Endothelial cell of umbilical vein (primary cell): ENCODE measurements at regions not wholly inside any gene's neighbourhood (a gene's known extent, or its start where the extent isn't known, plus 50 kb on each side); places are given as distances from the start of the nearest gene placed in this dataset.

Experiments used
- BruUV-seq: library from RNA; stranded (reverse); fragments of 400-500 nt; replicated peaks from 2 replicates; lab custom pipeline; 2021; lab: Mats Ljungman, UMichigan
- CTCF ChIA-PET: fragments of 300-600, 350-600 bp; sonication (Branson Sonifier 250); formaldehyde crosslinking; loops from one replicate; lab custom pipeline; 2021; ENCODE audit warnings: antibody characterized with exemption, inconsistent platforms; lab: Charles Lee
- POLR2A ChIA-PET: fragments of 300-600, 350-600 bp; sonication (Branson Sonifier 250); formaldehyde crosslinking; loops from one replicate; lab custom pipeline; 2021; ENCODE audit warnings: antibody characterized with exemption, inconsistent platforms; lab: Charles Lee
- DNase-seq: peaks from one replicate; pipeline ENCODE4 v3.0.0-alpha.2; 2011; ENCODE audit warnings: low read depth, low spot score
- FAIRE-seq: peaks from 2 replicates; lab custom pipeline; 2011; peaks lifted over from hg19 to GRCh38; lab: Jason Lieb, UNC
- H2AFZ ChIP-seq: 2 replicates; pipeline ENCODE4 v1.6.0; 2012; ENCODE audit warnings: low read depth, low read length, control low read depth, inconsistent platforms
- H3K27ac ChIP-seq: 2 replicates; pipeline ENCODE4 v1.5.1; 2011; ENCODE audit warnings: low read depth, mild to moderate bottlenecking, control low read depth, low read length, moderate library complexity; ENCODE audit not compliant: insufficient read depth
- H3K27me3 ChIP-seq, 2 experiments: 2 replicates each; pipeline versions ENCODE4 v1.6.0 to v1.6.1; 2011; ENCODE audit warnings: low read length in 2 of 2, mixed read lengths in 1 of 2; ENCODE audit not compliant: control insufficient read depth in 2 of 2, insufficient read depth in 2 of 2
- H3K36me3 ChIP-seq, 2 experiments: 2 replicates in 1 of 2; 3 replicates in 1 of 2; pipeline ENCODE4 v1.5.1; 2011; ENCODE audit warnings: low read length in 2 of 2, mild to moderate bottlenecking in 1 of 2, moderate library complexity in 1 of 2; ENCODE audit not compliant: control insufficient read depth in 2 of 2, insufficient read depth in 2 of 2; ENCODE audit errors: extremely low read depth in 1 of 2
- H3K4me1 ChIP-seq: 3 replicates; pipeline ENCODE4 v1.5.1; 2011; ENCODE audit warnings: mild to moderate bottlenecking, low read length; ENCODE audit not compliant: control insufficient read depth, insufficient read depth; ENCODE audit errors: extremely low read depth
- H3K4me2 ChIP-seq: 2 replicates; pipeline ENCODE4 v1.6.1; 2011; ENCODE audit warnings: low read length, control low read depth, mixed read lengths; ENCODE audit not compliant: insufficient read depth
- H3K4me3 ChIP-seq, 3 experiments: fragments of 200-600 bp in 1 of 3; sonication (generic), shearing (Covaris generic) in 1 of 3; replicated peaks in 1 of 3; 2 replicates each; pipeline ENCODE4 v1.5.1; 2011 to 2016; ENCODE audit warnings: control low read depth in 3 of 3, low read length in 3 of 3, mild to moderate bottlenecking in 2 of 3, inconsistent platforms in 1 of 3, low read depth in 1 of 3, moderate library complexity in 1 of 3; ENCODE audit not compliant: insufficient read depth in 1 of 3
- H3K79me2 ChIP-seq: 2 replicates; pipeline ENCODE4 v1.6.0; 2012; ENCODE audit warnings: low read length, inconsistent platforms; ENCODE audit not compliant: control insufficient read depth, insufficient read depth
- H3K9ac ChIP-seq: replicated peaks from 2 replicates; pipeline ENCODE3; 2011; ENCODE audit warnings: low read length, control low read depth; ENCODE audit not compliant: insufficient read depth; ENCODE audit errors: extremely low read depth
- H3K9me1 ChIP-seq: replicated peaks from 3 replicates; pipeline ENCODE4 v1.6.0; 2011; ENCODE audit warnings: mild to moderate bottlenecking, low read length; ENCODE audit not compliant: control insufficient read depth, insufficient read depth; ENCODE audit errors: extremely low read depth
- H3K9me3 ChIP-seq: replicated peaks from 2 replicates; pipeline ENCODE4 v1.5.1; 2012; ENCODE audit warnings: low read length, inconsistent platforms; ENCODE audit not compliant: control insufficient read depth, insufficient read depth
- H4K20me1 ChIP-seq: replicated peaks from 2 replicates; pipeline ENCODE3; 2011; ENCODE audit warnings: mild to moderate bottlenecking, low read length; ENCODE audit not compliant: control insufficient read depth, insufficient read depth; ENCODE audit errors: extremely low read depth
- EZH2 ChIP-seq: IDR thresholded peaks from 2 replicates; pipeline ENCODE4 v1.6.1; 2012; ENCODE audit warnings: borderline replicate concordance, low read depth, mild to moderate bottlenecking, moderate library complexity, low read length, inconsistent platforms; ENCODE audit not compliant: severe bottlenecking
- FOS ChIP-seq: IDR thresholded peaks from 2 replicates; pipeline ENCODE4 v1.6.1; 2011; ENCODE audit warnings: mild to moderate bottlenecking, low read length, moderate library complexity, borderline replicate concordance; ENCODE audit not compliant: insufficient read depth
- GATA2 ChIP-seq: IDR thresholded peaks from 2 replicates; pipeline ENCODE4 v1.7.0; 2011; ENCODE audit warnings: low read depth, mild to moderate bottlenecking, moderate library complexity, mixed read lengths, low read length; ENCODE audit not compliant: insufficient read length, insufficient read depth
- JUN ChIP-seq: IDR thresholded peaks from 2 replicates; pipeline ENCODE4 v1.6.1; 2011; ENCODE audit warnings: borderline replicate concordance, low read depth; ENCODE audit not compliant: insufficient read length, insufficient read depth
- MYC ChIP-seq: IDR thresholded peaks from one replicate; pipeline ENCODE4 v1.6.1; 2011; ENCODE audit warnings: mild to moderate bottlenecking, low read depth, low read length
- POLR2A ChIP-seq: IDR thresholded peaks from 2 replicates; pipeline ENCODE4 v1.6.1; 2012; ENCODE audit warnings: low read depth, mild to moderate bottlenecking, control low read depth, low read length
- dilution Hi-C: fragments of 300-500 bp; cut with MboI; formaldehyde crosslinking; loops from one replicate; pipeline ENCODE4 v1.15.0; 2019; ENCODE audit warnings: low sequenced_read_pairs; ENCODE audit not compliant: extremely low pct_ligation_motif_present
- intact Hi-C: fragments of 100-400 bp; cut with micrococcal nuclease; formaldehyde crosslinking; loops from one replicate; pipeline ENCODE4 v1.10.0; 2022
- TF ChIP-seq, protein P1 (sequence below): IDR thresholded peaks from 2 replicates; pipeline ENCODE4 v1.6.1; 2011; ENCODE audit not compliant: insufficient read depth, insufficient read length
- TF ChIP-seq, protein P2 (sequence below), 2 donors: IDR thresholded peaks; 1 replicate in 1 of 2; 2 replicates in 1 of 2; pipeline ENCODE4 v1.5.1; 2011; ENCODE audit warnings: low read length in 2 of 2, mild to moderate bottlenecking in 2 of 2, moderate library complexity in 2 of 2, control low read depth in 1 of 2, inconsistent platforms in 1 of 2, low read depth in 1 of 2; ENCODE audit not compliant: insufficient read depth in 1 of 2; ENCODE audit errors: extremely low read depth in 1 of 2

DNA sequence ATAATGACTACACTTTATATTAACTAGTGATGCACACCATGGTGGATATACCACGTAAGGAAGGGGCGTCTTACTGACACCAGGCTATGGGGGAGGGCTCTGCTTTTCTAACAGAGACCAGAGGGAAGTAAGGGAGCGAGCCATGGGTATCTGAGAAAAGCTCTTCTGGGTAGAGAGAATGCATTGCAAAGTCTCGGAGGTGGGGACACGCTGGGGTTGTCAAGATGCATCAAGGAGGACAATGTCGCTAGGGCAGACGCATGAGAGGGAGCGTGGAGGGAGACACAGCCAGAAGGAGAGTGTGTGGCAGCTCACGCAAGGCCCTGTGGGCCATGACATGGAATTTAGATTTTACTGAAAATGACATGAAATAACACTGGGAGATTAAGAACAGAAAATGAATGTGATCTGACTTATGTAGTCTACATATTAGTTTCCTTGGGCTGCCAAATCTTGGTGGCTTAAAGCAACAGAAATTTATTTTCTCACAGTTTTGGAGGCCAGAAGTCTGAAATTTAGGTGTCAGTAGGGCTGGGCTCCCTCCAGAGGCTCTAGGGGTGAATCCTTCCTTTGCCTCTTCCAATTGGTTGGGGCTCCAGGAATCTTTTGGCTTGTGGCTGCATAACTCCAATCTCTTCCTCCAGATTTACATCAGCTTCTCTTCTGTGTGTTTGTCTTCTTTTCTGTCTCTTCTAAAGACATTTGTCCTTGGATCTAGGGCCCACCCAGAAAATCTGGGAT is 352.2 kb downstream of the CYRIA start:
- FAIRE-seq: no peak
- Histone ChIP-seq H3K36me3 (no peaks in the 10 kb centered on the region), H3K9me1 (no peaks in the 10 kb centered on the region), H3K4me2 (no peak overlapping the region), H3K27me3 (no peaks in the 10 kb centered on the region), H3K4me1 (no peaks in the 10 kb centered on the region), H4K20me1 (no peaks in the 10 kb centered on the region), H3K9ac (no peak overlapping the region), H3K79me2 (no peaks in the 10 kb centered on the region), H3K9me3 (peaks cover 4% of the 10 kb centered on the region), H3K4me3 (no peak overlapping the region), H2AFZ (no peak overlapping the region), H3K27ac (no peak overlapping the region)
- TF ChIP-seq, protein P1, sequence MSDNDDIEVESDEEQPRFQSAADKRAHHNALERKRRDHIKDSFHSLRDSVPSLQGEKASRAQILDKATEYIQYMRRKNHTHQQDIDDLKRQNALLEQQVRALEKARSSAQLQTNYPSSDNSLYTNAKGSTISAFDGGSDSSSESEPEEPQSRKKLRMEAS: no peak
- TF ChIP-seq POLR2A (no peak), JUN (no peak), FOS (no peak), MYC (no peak), GATA2 (no peak), EZH2 (no peak)
- TF ChIP-seq, protein P2, sequence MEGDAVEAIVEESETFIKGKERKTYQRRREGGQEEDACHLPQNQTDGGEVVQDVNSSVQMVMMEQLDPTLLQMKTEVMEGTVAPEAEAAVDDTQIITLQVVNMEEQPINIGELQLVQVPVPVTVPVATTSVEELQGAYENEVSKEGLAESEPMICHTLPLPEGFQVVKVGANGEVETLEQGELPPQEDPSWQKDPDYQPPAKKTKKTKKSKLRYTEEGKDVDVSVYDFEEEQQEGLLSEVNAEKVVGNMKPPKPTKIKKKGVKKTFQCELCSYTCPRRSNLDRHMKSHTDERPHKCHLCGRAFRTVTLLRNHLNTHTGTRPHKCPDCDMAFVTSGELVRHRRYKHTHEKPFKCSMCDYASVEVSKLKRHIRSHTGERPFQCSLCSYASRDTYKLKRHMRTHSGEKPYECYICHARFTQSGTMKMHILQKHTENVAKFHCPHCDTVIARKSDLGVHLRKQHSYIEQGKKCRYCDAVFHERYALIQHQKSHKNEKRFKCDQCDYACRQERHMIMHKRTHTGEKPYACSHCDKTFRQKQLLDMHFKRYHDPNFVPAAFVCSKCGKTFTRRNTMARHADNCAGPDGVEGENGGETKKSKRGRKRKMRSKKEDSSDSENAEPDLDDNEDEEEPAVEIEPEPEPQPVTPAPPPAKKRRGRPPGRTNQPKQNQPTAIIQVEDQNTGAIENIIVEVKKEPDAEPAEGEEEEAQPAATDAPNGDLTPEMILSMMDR (IDR thresholded peaks at IDR 0.05; ENCODE audit: extremely low read depth in 1 of 2, insufficient read depth in 1 of 2, low read depth in 1 of 2, low read length in 2 of 2): no peak
- ChIA-PET POLR2A (no interaction called here), CTCF (no interaction called here)
- dilution Hi-C loops (no loop called here), intact Hi-C loops (no loop called here)
- BruUV-seq: no TSS peak
- DNase-seq: no peak
